GM21528 (cell line): ENCODE measurements at regions not wholly inside any gene's neighbourhood (a gene's known extent, or its start where the extent isn't known, plus 50 kb on each side); places are given as distances from the start of the nearest gene placed in this dataset.

Experiments used
- ATAC-seq: cut with Tn5 transposase; IDR thresholded peaks from one replicate; pipeline ENCODE4 v1.9.1; 2021; ENCODE audit warnings: mild to moderate bottlenecking, moderate library complexity; ENCODE audit not compliant: unreplicated experiment, low FRiP score

- ATAC-seq, result no peak
These were observed 637.9 kb downstream of the NLGN4Y start for GRCh38 chrY:15162211-15162610.

DNA sequence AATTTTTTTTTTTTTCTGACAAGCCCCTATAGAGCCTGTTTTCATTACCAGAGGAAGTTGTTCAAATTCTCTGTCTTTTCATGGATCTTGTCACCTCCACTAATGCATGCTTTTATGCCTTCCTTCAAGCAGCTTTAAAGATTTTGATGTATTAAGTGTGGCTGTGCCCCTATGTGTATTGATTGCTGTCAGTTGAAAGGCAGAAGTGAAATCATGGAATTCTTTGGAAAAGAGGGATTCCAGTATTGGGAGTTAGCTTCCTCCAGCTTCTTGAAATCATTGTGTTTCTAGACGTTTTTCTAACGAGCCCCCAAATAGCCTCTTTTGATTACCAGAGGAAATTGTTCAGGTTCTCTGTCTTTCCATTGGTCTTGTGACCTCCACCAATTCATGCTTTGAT lies 655.6 kb downstream of the NLGN4Y start:
- no peak for ATAC-seq

- no peak for ATAC-seq
These were observed 704.7 kb downstream of the NLGN4Y start for GRCh38 chrY:15229056-15229455.

DNA sequence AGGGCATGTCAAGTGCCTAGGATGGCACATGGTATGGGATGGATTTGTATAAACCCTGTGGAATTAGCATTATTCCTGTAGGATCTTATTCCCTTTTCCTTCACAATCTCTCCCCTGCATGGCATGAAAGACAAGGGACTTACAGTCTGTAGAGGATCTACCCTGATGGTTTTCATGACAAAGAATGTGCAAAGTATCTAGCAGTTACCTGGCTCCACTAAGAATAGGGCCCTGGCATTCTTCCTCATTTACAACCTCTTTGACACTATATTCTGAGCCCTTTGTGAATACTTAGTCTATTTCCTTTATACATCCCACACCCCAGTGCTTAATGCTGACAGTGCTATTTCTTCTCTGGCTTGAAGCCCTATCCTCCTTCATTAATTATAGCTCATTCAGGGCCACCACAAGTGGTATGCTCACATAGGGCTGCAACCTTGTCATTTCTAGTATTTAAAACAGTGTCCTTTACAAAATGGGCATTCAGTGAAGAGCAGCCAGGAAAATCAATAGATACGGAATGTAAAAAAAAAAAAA lies 715.3 kb downstream of the NLGN4Y start:
- no peak for ATAC-seq

DNA sequence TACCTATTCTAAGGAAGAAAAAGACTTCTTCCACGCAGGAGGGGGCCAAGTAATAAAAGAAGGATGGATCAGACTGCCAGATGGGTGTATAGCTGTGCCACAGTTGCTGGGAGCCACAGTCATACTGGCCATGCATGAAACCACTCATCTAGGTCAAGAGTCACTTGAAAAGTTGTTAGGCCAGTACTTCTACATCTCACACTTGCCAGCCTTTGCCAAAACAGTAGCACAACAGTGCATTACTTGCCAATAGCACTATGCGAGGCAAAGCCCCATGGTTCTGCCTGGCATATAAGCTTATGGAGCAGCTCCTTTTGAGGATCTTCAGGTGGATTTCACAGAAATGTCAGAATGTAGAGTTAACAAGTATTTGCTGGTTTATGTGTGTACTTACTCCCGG lies 735.0 kb downstream of the NLGN4Y start:
- no peak for ATAC-seq

DNA sequence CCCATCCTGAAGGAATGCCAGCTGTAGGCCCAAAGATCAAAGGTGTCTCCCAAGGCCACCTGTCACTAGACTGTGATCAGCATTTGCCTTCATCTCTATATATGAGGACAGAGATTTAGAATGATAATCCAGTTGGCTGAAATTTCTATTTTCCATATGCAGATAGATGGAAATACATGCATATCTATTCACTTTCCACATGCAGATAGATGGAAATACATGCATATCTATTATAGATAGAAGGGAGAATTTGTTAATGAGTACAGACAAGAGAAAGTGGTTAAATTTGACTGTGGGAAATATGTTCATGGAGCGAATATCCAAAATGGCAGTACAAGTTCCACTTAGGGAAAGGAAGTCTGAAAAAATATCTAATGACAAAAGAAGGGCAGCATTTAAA lies 762.2 kb downstream of the NLGN4Y start:
- no peak for ATAC-seq

DNA sequence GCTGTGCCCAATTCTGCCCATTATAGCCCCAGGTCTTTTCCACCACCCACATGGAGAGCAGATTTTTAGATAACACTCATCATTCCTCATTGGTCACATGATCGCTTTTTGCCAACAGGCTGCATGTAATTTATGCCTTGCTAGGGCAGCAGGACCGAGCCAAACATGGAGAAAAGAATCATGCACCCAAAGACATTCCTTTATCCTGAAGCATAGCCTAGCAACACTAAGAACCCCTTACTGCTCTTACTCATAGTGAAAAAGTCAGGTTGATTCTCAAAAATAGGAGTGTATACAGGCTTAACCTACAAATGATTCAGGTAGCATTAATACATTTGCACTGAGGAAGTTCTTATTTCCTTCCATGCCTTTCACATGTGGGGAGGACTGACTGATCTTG lies 765.5 kb downstream of the NLGN4Y start:
- no peak for ATAC-seq

GRCh38 chrY:15292881-15293280 lies 768.6 kb downstream of the NLGN4Y start:
- no peak for ATAC-seq

DNA sequence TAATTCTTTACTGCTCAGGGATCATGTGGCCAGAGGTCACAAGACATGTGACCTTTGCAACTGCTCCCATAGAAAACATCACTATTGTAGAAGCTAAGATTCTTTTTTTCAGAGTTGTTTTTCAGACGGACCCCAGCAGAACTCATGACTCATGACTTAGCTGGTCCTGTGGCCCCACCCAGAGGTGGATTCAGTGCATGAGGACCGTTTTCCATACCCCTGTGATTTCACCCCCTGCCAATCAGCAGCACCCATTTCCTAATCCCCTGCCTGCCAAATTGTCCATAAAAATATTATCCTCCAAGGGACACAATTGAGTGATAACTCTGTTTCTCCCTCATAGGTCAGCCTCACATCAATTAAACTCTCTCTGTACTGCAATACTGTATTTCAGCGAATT lies 777.5 kb downstream of the NLGN4Y start:
- no peak for ATAC-seq

GRCh38 chrY:15312166-15312565 lies 787.8 kb downstream of the NLGN4Y start:
- no peak for ATAC-seq

DNA sequence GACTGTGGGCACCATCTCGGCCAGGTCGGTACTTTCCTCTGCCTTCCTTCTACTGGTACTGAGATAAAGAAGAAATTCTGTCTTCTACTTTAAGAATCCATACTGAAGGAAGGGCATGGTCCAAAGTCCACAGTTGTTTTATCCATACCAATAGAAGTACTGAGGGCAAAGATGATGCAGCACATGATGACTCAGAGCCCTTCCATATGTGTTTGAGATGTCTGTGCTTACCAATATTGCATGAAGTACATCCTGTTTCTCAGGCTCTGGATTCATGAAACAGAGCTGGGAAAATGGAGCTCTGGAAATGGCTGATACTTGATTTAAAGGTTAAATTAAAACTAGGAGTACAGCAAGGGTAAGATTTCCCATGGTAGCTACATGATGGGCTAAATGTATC lies 799.9 kb downstream of the NLGN4Y start:
- ATAC-seq, result no peak

DNA sequence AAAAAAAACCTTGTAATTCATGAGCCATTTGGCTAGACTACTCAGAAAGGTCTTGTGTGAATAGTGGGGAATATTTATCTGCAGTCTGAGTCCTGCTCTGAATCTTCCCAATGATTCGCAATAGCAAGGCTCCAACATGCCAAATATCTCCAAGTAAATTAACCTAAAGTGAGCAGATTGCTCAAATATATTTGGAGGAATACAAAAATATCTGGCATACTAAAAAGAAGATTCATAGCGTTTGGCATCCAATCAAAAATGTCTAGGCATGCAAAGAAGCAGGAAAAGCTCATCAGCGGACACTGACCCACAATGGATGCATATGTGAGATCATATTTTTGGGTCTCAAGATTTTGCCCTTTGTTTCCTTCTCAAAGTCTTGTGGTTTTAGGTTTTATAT lies 800.9 kb downstream of the NLGN4Y start:
- ATAC-seq, result no peak

GRCh38 chrY:15326673-15327072 lies 802.3 kb downstream of the NLGN4Y start:
- no peak for ATAC-seq

- no peak for ATAC-seq
These were observed 804.5 kb downstream of the NLGN4Y start for GRCh38 chrY:15328848-15329247.

- ATAC-seq, result no peak
These were observed 819.2 kb downstream of the NLGN4Y start for GRCh38 chrY:15343522-15343921.

- ATAC-seq, result no peak
These were observed 821.3 kb downstream of the NLGN4Y start for GRCh38 chrY:15345471-15346155.

GRCh38 chrY:15349351-15349750 lies 825.0 kb downstream of the NLGN4Y start:
- ATAC-seq, result no peak

DNA sequence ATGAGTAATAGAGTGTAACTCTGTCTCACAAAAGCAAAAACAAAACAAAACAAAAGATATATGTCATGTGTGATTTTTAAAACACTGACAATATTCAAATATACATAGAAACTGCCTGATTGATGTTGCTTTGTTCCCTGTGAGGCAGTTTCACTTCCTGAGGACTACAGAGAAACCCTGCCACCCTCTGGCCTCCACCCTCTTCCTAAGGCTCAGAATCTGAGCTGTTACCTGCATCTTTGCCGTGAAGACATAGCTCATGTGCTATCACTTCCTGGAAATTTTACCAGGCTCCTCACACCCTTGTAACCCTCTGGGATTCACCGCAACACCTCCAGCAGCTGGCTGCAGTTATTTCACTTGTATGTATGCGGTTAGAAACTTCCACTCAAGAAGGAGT lies 831.0 kb downstream of the NLGN4Y start:
- no peak for ATAC-seq

- ATAC-seq, result no peak
These were observed 836.1 kb downstream of the NLGN4Y start for GRCh38 chrY:15360471-15360870.

DNA sequence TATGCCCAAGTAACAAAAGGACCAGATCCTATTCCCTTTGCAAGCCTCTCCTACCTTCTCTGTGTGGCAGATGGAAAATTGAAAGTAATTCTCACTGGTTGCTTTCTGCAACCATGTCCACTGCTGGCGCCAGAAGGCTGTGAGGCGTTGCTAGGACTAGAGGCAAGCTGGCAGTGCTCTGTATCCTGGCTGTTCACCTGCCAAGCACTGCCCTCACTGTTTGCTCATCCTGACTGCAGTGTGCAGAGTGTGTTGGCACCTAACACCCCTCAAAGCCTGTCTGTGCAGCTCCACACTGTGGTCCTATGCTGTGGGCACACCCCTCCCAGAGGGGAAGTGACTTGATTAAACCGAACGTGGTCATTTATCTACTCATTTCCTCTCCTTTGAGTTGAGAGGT lies 840.7 kb downstream of the NLGN4Y start:
- ATAC-seq, result no peak

GRCh38 chrY:15368786-15369185 lies 844.5 kb downstream of the NLGN4Y start:
- ATAC-seq, result no peak

- no peak for ATAC-seq
These were observed 860.8 kb downstream of the NLGN4Y start for GRCh38 chrY:15385178-15385577.
